Activated naive CD8-positive, alpha-beta T cell treated with anti-CD3 and anti-CD28 coated beads, Interleukin-2, amount 50 U/mL, for 16 hours (primary cell): ENCODE measurements at regions not wholly inside any gene's neighbourhood (a gene's known extent, or its start where the extent isn't known, plus 50 kb on each side); places are given as distances from the start of the nearest gene placed in this dataset.

Experiments used
- DNase-seq: peaks from one replicate; pipeline ENCODE4 v3.0.0-alpha.2; 2020; ENCODE audit warnings: low read depth, low spot score

DNA sequence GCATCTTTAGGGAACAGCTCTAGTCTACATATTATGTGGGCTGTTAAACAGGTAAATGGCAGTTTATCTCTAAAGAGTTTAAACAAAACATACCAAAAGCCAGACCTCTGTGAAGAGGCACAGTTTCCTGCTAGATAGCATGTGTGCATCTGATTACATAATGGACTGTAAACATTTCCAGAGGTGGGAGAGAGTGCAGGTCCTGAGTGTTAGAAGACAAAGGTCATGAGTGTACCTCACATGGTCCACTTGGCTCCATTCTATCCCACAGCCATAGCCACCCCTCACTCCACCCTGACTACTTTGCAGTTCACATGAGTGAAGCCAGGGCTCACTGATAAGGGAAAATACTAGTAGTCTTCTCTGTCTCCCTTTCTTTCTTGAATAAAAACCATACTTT is 233.4 kb downstream of the MTX2 start:
- no peak for DNase-seq

DNA sequence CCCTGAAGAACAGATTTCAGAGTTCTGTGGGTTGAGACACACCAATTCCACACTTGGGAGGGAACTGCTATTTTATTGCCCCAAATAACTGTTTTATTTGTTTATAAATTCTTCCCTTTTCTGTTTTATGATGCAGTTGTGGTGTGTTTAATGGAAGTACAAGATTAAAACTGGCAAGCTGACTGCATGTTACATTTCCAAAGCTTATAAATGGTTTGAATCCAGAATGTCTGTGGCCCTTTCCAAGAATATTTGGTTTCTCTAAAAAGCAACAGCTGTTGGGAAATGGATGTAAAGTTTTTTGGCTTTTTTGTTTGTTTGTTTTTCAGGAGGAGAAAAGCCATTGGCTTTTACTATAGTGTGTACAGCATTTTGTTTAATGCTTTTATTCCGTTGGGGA is 234.5 kb downstream of the MTX2 start:
- DNase-seq = no peak

DNA sequence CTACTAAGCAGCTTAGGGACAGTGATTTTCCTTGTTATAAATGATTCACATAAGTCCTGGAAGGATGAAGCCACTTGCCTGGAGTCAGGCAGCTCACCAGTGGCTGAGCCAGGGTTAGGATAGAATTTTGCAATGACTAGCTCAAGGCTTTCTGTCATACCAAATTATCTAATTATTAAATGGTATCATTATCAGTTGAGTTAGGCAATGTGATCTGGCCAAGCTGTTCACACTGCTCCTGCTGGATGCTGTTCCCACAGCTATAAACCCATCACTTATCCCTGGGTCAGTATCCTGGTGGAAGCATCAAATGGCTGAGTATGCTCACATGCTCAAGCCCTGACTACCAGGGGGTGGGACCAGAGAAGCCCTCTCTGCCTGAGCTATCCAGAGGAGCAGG is 235.2 kb downstream of the MTX2 start:
- DNase-seq = no peak

DNA sequence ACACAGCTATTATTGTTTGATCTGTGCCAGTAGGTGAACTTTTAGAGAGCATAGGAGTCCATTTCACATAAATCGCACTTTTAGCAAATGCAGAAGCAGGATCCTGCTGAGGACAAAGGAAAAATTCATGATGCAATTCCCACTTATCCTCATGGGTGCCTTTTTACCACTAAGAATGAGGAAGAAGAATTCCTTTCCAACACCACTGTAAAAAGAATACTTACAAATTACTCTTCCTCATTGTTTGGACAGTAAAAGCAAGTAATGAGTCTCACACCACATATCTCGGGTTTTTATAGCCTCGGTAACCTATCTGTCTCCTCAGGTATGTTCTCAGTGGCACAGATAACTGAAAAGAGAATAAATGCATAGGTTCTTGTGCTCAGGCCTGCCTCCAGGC is 238.5 kb downstream of the MTX2 start:
- DNase-seq = no peak

DNA sequence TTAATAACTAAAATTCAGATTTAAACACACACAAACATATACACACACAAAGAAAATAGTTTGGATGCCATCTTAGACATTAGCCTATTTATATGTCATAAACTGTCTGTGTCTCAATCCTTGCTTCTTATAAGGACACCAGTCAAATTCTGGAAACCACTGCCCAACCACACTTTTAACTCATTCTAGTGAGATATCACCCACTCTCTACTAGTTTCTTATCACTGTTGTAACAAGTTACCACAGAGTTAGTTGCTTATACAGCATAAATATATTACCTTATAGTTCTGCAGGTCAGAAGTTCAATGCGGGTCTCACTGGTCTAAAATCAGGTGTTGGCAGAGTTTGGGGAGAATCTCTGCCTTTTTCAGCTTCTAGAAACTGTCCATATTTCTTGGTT is 239.1 kb downstream of the MTX2 start:
- DNase-seq = no peak

DNA sequence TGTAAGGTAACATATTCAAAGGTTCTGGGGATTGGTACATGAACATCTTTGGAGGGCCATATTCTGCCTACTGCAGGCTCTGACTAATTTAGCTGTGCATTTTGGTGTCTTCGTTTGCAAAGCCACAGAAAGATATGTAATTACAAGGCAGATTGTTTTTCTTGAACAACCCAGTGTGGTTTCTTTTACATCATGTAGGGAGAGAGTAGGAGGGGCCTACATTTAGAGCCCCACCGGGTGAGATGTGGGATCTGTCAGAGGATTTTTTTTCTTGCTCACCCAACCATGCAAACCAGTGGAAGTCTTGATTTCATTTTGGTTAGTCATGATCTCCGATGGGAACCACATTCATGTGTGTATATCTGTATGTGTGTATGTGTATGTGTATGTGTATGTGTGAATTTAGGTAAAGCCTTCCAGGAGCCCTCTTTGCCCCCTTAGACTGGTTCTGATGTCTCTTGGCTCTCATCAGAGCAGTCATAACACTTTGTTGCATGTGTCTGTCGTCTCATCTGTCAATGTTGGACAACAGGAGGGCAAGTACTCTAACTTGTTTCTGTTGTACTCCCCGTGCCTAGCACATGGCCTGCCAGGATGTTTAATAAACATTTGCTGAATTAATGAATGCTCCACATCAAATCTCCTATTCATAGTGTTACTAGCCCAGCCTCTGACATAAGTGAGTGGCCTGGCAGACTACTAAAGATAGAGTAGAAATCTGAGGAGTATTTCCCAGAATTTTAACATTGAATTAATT is 239.9 kb downstream of the MTX2 start:
- DNase-seq = no peak

DNA sequence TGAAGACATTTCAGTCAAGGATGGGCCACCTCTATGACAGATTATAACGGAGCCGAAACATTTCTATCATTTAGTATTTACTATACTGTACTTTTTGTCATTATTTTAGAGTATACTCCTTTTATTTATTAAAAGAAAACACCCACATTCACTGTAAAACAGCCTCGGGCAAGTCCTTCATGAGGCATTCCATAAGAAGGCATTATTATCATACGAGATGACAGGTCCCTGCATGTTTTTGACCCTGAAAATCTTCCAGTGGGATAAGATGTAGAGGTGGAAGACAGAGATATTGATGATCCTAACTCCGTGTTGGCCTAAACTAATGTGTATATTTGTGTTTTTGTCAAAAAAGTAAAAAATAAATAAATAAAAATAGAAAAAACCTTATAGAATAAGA is 245.0 kb downstream of the MTX2 start:
- no peak for DNase-seq

DNA sequence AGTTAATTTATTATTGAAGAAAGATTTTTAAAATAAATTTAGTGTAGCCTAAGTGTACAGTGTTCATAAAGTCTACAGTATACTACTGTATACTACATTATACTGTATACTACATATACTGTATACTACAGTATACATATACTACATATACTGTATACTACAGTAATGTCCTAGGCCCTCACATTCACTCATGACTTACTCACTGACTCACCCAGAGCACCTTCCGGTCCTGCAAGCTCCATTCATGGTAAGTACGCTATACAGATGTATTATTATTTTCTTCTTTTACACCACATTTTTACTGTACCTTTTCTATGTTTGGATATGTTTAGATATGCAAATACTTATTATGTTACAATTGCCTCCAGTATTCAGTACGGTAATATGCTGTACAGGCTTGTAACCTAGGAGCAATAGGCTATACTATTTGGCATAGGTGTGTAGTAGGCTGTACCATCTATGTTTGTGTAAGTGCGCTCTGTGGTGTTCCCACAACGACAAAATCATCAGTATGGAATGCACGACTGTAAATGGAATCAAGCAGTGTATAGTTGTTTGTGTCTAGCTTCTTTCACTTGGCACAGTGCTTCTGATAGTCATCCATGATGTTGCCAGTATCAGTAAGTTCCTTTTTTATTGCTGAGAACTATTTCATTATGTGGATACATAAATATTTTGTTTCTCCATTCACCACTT is 245.7 kb downstream of the MTX2 start:
- no peak for DNase-seq

DNA sequence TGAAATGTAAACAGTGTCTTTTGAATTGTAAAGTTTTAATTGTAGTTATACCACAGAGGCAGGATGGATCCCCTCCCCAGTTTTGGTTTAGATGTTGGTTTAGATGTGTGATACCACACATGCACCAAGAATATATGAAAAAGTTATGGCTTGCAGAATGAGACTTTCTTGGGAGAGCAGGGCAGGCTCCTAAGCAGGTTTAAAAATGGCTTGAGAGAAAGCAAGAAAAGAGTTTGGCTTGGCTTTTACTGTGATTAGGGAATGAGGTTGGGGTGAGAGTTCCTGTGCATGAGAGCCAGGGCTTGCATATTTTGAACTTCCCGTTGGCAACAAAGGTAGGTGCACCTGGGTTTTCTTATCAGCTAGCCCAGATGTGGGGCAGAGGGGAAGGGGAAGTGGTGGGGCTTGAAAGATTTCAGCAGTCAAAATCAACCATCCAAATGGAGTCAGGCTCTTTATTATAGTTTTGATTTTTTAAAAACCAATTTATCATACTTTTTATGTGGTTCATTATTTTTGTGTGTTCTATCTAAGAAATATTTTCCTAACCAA is 246.9 kb downstream of the MTX2 start:
- no peak for DNase-seq

DNA sequence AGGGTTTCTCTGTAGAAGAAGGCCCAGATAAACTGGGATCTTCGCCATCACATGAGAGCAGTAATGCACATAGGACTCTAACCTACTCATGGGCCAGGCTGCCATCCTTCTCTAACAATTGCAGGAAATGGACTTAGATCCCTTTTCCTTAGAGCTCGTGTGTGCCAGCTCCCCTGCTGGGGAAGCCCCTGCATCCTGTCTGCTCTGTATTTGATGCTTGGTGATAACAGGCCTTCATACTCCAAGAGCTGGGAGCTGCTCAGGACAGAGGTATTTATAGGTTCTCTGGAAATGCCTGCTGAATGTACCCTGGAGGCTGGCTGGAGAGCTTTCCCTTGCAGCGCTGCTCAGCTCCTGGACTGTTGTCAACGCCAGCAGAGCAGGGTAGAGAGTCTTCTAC is 249.6 kb downstream of the MTX2 start:
- DNase-seq = no peak

DNA sequence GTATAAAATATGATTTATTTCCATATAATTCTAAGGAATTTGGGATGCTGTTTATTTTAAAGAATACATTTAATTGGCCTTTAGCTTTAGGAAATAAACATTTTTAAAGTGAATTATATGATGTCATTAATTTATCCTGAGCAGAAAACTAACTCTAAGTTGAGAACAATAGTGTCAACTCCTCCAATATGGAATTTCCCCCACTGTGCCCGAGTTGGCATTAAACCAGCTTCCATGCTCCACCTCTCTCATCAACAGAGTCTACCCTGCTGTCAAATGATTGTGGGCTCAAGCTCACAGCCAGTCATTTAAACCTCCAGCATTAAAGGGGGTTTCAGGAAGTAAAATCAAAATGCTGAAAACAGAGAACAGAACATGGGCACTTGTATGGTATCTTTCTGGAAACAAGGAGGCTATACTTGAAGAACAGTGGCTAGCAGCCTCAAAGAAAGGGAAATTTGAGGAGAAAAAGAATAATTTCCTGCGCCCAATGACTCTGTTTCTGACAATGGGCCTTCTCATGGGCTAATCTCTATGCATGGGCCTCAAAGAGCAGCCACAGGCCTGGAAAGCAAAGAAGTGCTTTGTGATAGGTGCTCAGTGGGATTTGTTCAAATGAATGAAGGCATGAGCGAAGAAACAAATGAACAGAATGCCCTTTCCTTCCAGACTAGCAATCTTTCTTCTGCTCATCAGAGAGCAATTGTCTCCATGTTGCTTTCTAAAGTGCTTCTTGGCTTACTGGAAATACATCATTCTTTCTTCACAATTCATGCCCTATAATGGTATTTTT is 252.8 kb downstream of the MTX2 start:
- DNase-seq = no peak

DNA sequence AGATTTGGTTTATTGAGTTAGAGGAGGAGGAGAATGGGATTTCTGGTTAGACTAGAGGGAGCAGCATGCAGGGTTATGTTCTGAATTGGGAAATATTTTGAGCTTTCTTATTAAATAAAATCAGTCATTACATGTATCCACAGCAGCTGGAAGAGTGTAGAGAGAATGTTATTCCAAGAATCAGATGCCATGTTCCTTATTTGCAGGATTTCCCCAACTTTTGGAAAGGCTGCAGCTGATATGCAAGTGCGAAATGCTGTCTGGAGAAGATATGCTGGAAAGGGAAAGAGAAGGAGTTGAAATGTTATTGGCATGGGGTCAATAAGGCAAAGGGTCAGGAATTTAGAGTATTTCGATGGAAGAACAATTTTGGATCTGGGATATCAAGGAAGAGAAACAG is 255.8 kb downstream of the MTX2 start:
- no peak for DNase-seq

DNA sequence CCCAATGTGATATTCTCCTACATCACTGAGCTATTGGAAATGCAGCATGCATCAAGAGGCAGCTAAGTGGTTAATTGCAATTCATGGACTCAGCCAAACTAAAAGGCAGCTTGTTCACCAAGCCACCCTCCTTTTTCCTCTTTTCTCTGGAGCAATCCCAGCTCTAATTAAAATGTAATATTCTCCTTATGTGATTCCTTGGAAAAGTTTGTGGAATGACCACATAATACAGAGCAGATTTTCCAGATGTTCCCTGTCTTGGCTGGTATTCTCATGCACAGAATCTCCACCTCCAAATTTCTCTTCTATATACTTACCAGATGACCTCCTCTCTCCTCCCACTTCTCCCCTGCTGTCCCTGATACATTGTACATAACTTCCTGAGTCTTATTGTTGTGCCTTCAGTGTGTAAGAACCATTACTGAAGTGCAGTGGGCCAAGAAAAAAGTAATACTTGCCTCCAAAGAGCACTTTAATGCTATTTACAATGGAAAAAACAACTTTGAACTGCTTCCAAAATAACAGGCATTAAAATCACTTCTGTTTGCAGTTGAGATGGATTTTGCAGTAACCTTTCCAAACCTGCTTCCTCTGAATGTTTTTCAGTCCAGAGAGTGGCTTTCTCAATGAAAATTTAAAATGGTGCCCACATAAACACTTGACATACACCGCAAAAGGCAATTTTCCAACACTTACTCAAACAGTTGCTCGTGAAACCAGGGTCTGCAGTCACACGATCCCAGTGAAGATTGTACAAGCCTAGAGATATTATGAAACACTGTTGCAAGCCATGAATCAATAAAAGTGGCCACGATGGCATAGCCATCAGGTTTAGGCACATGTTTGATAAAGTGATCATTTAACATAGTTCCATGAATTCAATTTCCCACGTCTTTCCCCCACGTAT is 258.0 kb downstream of the MTX2 start:
- DNase-seq = no peak

DNA sequence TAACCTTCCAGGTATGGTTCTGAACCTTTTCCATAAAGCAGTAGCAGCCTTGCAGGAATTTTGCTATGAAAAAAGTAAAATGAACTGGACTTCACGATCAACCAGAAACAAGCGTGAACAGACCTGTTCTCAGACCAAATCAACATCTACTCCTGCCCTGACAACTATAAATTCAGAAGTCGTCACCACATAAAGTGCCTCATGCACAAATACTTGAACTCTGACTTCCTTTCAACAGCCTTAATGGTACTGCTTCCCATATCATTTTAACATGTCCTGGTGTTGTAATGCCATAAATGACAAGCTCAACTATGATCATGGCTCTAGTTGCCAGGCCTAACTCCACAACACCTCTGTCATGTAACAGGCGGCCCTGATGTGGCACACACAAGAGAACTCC is 262.4 kb downstream of the MTX2 start:
- DNase-seq = no peak

DNA sequence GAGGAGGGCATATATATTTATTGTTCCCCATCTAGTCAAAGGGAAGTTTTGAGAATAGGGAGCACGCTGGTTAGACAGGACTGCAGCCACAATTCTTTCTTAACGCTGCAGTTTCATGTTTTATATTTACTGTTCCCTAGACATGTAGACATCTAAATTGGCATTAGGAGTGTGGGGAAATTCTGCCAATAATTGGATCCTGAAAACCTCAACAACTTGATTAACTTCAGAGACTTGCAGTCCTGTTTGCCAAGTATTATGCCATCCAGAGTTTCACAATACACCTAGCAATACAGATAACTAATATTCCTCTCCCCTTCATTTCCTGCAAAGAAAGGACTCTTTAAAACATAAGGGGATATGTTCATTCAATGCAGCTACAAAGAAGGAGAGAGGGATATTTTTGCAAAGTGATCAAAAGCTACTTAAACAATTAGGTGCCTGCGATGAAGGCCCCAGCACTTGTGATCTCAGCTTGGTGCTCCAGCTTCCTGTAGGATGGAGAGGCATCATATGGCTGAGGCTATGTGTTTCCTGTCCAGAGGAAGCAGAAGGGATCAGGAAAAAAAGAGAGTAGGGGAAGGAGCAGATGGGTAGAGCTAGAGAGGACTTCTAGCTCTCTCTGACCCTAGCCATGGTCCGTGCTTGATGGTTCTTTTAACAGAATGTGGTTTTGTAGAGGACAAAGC is 264.4 kb downstream of the MTX2 start:
- DNase-seq = no peak

DNA sequence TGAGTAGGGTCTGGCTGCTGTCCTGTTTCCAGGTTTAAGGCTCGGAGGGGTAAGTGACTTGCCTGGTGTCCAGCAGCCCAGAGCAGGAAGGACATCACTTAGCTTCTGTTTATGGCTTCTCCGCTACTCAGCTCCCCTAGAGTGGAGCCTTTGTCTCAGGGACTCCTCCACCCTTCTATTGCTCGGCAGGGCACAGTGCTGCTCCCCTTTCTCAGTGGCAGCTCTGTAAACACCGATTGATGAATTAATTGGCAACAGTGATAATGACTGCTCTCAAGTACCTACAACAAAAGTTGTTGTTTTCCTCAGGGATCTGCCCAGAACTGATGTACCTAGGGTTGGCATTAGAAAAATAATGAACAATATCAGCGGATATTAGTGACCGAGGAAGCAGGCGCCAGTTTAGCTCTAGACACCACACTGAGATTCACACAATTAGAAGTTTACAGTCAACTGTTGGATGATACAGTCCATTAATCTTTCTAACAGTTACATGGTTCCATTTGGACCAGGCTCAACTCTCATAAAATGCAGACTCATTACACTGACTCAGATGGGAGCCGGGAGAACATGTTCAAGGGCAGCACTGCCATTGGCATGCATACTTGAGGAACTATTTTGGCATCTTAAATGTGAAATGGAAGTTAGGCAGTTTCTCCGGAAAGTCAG is 265.7 kb downstream of the MTX2 start:
- no peak for DNase-seq

DNA sequence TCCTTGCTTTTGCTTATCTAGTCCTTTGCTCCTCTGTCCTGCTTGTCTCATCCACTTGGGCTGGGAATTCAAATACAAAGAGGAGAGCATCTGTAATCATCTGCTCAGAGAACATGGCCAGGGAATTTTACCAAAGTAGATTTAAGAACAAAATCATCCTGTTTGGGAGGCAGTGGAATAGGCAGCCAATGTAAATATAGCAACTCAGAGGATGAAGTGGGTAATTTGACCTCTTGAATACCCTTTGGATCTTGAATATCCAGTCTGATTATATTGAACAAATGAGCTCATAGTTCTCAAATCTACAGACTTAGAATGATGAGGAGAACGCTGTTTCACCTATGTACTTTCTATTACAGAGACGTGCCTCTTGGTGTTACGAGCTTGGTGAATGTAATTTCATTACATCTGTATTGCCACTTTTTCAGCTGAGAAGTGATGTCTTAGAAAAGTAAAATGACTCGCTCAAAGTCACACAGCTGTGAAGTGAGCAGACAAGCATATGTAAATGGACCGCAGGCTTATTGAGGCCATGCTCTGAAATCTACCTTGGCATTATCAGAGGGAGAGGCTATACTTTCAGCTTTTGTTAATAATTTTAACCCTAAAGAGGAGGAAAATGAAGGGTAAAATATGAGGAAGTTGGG is 266.3 kb downstream of the MTX2 start:
- no peak for DNase-seq

DNA sequence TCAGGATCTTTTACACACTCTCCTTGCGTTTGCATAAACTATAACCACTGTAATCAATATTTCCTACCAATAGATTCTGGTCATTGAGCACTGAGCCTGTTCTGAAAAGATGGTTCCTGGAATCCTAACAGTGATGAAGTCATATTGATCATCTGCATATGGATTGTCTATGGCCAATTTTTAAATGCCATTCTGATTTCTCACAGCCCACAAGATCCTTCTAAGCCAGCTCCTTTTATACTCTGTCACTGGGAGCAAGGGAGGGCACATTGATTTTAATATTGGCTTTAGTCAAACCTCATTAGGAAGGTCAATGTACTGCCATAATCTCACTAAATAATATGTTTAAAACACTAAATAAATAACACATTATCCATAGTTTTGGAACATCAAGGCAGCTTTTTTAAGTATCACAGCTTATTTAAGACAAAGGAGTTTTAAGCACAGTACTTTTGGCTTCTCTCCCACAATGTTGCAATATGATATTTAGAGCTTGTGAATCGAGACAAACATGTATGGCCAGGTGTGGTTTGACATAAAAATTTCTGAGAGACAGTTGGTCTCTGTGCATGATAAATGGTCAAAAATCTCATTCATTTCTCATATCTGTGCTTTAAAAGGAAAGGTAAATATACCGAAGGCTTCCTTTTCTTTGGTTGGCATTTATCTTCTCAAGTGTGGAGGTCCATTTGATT is 267.3 kb downstream of the MTX2 start:
- DNase-seq = no peak

DNA sequence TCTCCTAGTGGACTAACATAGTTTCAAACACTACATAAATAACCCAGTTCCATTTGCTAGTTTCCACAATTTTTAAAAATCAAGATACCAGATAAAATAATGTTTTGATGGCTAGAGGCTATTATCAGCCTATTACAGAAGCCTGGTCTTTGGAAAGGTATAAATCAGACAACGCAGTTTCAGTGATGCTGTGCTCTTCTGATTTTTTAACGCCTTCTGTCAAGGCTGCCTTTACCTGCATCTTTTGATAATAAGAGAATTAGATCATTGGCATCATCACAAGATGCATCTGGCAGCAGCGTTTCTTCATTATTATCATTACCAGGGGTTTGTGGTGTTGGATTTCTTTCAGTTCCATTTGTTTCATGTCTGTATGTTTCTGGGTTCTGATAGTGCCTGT is 268.7 kb downstream of the MTX2 start:
- no peak for DNase-seq
